NCI-H2196 (cell line): ENCODE measurements at regions not wholly inside any gene's neighbourhood (a gene's known extent, or its start where the extent isn't known, plus 50 kb on each side); places are given as distances from the start of the nearest gene placed in this dataset.

ENCODE experiments used
- DNase-seq: peaks from one replicate; lab custom pipeline; 2025; ENCODE audit not compliant: unreplicated experiment; lab: John Stamatoyannopoulos, UW

- no peak for DNase-seq
Measured at GRCh38 chr12:63319936-63320633, 169.1 kb upstream of the AVPR1A start.

- DNase-seq, result no peak
Measured at GRCh38 chr12:63319386-63319785, 168.4 kb upstream of the AVPR1A start.

- DNase-seq, result no peak
Measured at GRCh38 chr12:63318933-63319332, 167.9 kb upstream of the AVPR1A start.

DNA sequence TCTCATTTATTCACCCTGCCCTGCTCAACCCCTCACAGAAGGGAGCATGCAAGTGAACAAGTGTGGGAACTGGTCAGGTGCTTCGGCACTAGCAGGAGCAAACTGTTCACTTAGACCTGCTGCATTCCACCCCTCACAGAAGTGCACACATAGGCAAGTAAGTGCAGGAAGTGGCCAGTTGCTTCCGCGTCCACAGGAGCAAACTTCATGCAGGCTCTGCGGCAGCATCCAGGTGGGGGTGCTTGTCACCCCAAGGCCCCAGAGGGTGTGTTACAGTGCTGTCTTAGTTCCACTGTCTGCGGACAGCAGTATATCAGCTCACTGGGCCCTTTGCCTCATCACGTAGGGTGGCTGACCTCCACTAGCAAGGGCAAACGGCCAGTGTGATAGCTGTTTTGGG lies 167.3 kb upstream of the AVPR1A start:
- DNase-seq, result no peak

- no peak for DNase-seq
Measured at GRCh38 chr12:63317880-63318279, 166.9 kb upstream of the AVPR1A start.

- DNase-seq, result no peak
Measured at GRCh38 chr12:63317286-63317846, 166.4 kb upstream of the AVPR1A start.

- no peak for DNase-seq
Measured at GRCh38 chr12:63313139-63313538, 162.1 kb upstream of the AVPR1A start.

DNA sequence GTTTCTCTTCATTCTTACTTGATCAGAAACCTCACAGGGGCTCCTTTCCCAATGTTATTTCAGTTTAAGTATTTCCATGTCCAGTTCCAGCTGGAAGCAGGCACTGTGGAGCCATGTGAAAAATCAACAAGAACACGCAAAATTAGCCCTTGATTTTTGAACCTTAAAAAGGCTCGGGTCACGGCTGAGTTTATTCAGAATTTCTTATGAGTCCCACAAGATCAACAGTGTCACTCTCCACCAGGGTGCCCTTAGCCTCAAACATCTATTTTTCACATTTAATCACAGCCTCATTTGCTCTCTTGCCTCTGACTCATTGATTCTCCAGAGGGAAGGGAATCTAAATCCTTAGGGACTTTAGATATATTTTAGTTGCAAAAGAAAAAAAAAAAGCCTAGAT lies 157.7 kb upstream of the AVPR1A start:
- DNase-seq, result no peak

DNA sequence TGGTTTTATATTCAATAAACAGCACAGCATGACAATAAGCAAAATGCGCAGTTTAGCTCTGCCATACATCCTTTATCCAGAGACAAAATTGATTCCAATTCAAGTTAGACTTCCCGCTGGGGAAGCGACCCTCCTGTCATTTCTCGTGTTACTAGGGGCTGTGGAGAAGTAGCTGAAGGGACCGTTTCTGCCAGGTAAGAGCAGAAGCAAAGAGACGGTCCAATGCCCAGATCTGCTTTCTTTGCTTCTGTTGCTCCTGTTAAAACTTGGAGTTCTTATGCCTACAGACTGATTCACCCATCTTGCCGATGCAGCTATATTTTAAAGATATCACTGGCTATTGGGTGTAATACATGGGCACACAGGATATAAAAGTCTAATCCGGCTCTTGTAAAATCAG lies 156.8 kb upstream of the AVPR1A start:
- no peak for DNase-seq

- no peak for DNase-seq
Measured at GRCh38 chr12:63305901-63306875, 155.2 kb upstream of the AVPR1A start.

- DNase-seq, result no peak
Measured at GRCh38 chr12:63304887-63305316, 153.9 kb upstream of the AVPR1A start.

GRCh38 chr12:63302941-63303536 lies 152.0 kb upstream of the AVPR1A start:
- no peak for DNase-seq

- no peak for DNase-seq
Measured at GRCh38 chr12:63302269-63302940, 151.4 kb upstream of the AVPR1A start.

DNA sequence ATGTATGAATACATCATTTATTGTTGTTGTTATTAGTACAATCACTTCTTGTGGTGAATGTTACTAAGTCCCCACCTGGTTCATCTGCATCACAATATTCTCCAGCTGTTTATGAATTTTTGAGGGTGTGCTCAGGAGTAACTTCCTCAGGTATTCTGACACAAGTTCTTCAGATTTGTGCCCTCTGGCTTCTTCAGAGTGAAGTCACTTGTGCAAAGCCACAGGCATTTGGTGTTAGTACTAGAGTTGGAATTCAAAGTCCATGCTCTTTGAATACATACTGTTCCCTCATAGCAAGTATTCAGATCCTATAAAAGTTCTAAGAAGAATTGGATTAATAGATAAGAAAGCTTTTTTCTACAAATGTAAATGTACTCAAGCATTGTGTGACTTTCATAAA lies 150.3 kb upstream of the AVPR1A start:
- no peak for DNase-seq

- no peak for DNase-seq
Measured at GRCh38 chr12:63298386-63298930, 147.5 kb upstream of the AVPR1A start.

DNA sequence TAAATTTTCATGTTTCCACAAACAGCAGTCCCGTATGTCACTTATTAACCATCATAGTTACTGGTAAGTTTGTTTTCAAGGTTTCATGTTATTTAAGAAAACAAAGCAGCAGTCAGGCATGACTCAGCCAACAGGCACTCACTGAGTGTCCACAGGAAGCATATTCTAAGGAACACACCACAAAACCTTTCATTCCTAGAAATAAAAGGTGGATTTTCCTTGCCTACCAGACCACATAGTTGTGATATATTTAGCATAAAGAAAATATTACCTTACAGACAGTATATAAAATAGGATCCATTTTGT lies 143.3 kb upstream of the AVPR1A start:
- no peak for DNase-seq

DNA sequence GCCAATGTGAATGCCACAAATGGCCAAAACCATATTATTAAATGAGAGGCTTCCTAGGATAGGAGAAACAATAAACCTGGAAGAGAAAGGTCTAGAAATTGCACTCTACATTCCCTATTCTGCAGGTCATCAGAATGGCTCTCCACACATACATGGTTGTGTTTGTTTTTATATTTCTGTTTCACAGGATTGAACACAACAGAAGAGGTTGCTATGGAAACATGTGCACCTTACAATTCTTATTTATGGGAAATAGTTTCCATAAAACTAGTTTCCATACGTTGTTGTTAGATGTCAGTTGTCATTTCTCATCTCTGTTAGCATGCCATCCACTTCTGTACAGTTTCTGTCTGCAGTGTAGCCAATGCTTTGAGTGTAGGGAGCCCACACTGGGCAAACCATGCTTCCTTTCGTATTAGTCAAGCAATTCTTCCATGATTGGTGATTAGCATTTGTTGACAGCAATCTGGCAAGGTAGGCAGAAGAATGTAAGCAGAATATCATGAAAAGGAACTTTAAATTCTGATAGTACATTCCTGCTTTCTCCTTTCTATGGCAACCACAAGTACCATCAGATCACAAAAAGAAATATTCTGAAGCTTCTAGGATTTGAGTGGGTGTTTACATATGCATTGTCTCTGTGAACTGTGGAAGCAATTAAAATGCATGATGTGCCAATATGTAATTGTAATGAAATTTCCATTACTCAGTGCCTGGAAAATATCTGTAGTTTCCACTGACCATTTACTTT lies 141.6 kb upstream of the AVPR1A start:
- DNase-seq, result no peak

GRCh38 chr12:63276537-63277365 lies 125.8 kb upstream of the AVPR1A start:
- DNase-seq, result peak; percentile 64

DNA sequence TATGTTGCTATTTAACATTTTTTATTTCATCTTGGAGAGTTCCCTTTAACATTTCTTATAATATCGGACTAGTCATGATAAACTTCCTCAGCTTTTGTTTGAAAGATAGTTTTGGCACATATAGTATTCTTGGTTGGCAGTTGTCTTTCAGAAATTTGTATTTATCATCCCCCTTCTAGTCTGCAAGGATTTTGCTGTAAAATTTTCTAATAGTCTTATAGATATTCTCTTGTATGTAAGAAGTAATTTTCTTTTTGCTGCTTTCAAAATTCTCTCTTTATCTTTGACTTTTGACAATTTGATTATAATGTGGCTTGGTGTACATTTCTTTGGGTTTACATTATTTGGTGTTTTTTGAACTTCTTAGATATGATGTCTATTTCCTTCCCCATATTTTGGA lies 116.0 kb upstream of the AVPR1A start:
- DNase-seq, result no peak
